Stimulated activated naive CD8-positive, alpha-beta T cell treated with anti-CD3 and anti-CD28 coated beads, Interleukin-15, Interleukin-2, amounts not matched to agents 100 ng/mL and 50 ng/mL, for 24 hours (primary cell): ENCODE measurements at regions not wholly inside any gene's neighbourhood (a gene's known extent, or its start where the extent isn't known, plus 50 kb on each side); places are given as distances from the start of the nearest gene placed in this dataset.
"Not testable (repeated sequence)": the region's sequence is repeated elsewhere in the genome, so short reads cannot be mapped to it uniquely, and the experiment has no call there.

Source experiments
- H3K27ac Mint-ChIP-seq: one replicate; pipeline ENCODE4 v1.8.0; 2021; ENCODE audit warnings: mild to moderate bottlenecking, mixed read lengths
- H3K27me3 Mint-ChIP-seq: one replicate; pipeline ENCODE4 v1.8.0; 2021; ENCODE audit warnings: mixed read lengths
- H3K36me3 Mint-ChIP-seq: one replicate; pipeline ENCODE4 v1.8.0; 2021; ENCODE audit warnings: low read depth, mixed read lengths
- H3K4me1 Mint-ChIP-seq: one replicate; pipeline ENCODE4 v1.8.0; 2021; ENCODE audit warnings: low read depth, mixed read lengths
- H3K4me3 Mint-ChIP-seq: one replicate; pipeline ENCODE4 v1.8.0; 2021; ENCODE audit warnings: mild to moderate bottlenecking, mixed read lengths
- H3K9me3 Mint-ChIP-seq: one replicate; pipeline ENCODE4 v1.8.0; 2021; ENCODE audit warnings: mixed read lengths

DNA sequence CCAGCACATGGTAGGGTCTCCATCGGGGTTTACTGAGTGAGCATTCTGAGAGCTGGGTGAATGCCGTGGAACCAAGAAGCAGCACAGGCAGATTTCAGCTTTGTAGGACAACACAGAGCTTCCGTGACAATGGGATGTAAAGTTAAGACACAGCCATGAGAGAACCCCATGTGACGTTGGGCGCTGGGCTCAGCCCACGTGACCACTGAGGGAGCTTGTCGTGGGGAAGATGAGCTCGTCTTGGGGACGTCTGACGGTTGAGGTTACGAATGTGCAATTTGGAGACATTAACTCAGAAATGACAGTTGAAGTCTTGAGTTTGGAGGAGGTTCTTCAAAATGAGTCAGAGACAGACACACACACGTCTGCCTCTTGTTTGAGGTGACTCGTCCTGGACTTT is 51.5 kb upstream of the MUC20 start:
- not testable (repeated sequence) for H3K4me3 Mint-ChIP-seq, H3K4me1 Mint-ChIP-seq, H3K27me3 Mint-ChIP-seq, H3K9me3 Mint-ChIP-seq
- peak overlapping the region; percentile 59 for H3K27ac Mint-ChIP-seq
- peaks cover 26% of the 10 kb centered on the region for H3K36me3 Mint-ChIP-seq

DNA sequence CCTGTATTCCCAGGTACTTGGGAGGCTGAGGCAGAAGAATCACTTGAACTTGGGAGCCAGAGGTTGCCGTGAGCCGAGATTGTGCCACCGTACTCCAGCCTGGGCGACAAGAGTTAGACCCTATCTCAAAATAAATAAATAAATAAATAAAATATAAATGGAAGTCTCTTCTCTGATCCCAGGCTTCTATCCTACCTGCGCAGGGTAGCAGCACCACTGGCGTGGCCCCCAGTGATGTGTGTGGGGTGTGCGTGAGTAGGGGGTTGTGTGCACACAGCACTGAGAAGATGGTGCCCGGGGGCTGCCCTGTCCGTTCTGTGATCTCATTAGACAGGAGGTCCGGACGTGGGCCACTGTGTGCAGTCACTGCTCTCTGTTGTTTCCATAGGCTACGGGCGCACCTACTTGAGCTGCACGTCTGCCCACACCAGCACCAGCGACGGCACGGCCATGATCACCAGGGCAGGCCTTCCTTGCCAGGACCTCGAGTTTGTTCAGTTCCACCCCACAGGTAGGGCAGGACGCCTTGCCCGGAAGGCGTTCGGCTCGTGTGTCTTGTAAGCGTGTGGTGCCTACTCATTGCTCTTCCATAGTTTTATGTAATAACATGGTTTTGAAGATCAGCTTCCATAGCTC is 52.5 kb upstream of the MUC20 start:
- H3K36me3 Mint-ChIP-seq, result peaks cover 29% of the 10 kb centered on the region

GRCh38 chr3:195665311-195665710 is 55.5 kb upstream of the MUC20 start:
- H3K27ac Mint-ChIP-seq, H3K4me1 Mint-ChIP-seq, H3K4me3 Mint-ChIP-seq, H3K27me3 Mint-ChIP-seq, H3K9me3 Mint-ChIP-seq: not testable (repeated sequence)
- peaks cover 21% of the 10 kb centered on the region for H3K36me3 Mint-ChIP-seq

More for the DNA sequence above, 52.5 kb upstream of the MUC20 start:
- not testable (repeated sequence) for H3K27ac Mint-ChIP-seq, H3K4me3 Mint-ChIP-seq, H3K27me3 Mint-ChIP-seq, H3K4me1 Mint-ChIP-seq, H3K9me3 Mint-ChIP-seq

DNA sequence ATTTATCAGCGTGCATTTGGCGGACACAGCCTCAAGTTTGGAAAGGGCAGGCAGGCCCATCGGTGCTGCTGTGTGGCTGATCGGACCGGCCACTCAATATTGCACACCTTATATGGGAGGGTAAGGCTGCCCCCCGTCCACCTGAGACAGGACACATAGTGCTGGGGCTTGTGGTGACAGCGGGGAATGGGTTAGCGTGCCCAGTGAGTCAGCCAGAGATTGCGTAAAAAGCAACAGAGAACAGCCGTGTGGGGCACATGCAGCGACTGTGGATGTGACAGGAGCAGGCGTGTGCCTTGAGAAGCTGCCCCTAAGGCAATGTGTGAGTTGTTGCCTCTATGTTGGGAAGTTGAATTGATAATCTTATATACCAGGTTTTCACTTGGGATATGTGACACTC is 56.6 kb upstream of the MUC20 start:
- peaks cover 17% of the 10 kb centered on the region for H3K36me3 Mint-ChIP-seq
- H3K9me3 Mint-ChIP-seq, H3K27ac Mint-ChIP-seq, H3K4me1 Mint-ChIP-seq, H3K27me3 Mint-ChIP-seq, H3K4me3 Mint-ChIP-seq: not testable (repeated sequence)

- not testable (repeated sequence) for H3K27me3 Mint-ChIP-seq, H3K36me3 Mint-ChIP-seq, H3K27ac Mint-ChIP-seq, H3K4me1 Mint-ChIP-seq, H3K9me3 Mint-ChIP-seq
- H3K4me3 Mint-ChIP-seq, result peak overlapping the region; percentile 62
Measured at GRCh38 chr3:195659136-195659533, 61.6 kb upstream of the MUC20 start.

DNA sequence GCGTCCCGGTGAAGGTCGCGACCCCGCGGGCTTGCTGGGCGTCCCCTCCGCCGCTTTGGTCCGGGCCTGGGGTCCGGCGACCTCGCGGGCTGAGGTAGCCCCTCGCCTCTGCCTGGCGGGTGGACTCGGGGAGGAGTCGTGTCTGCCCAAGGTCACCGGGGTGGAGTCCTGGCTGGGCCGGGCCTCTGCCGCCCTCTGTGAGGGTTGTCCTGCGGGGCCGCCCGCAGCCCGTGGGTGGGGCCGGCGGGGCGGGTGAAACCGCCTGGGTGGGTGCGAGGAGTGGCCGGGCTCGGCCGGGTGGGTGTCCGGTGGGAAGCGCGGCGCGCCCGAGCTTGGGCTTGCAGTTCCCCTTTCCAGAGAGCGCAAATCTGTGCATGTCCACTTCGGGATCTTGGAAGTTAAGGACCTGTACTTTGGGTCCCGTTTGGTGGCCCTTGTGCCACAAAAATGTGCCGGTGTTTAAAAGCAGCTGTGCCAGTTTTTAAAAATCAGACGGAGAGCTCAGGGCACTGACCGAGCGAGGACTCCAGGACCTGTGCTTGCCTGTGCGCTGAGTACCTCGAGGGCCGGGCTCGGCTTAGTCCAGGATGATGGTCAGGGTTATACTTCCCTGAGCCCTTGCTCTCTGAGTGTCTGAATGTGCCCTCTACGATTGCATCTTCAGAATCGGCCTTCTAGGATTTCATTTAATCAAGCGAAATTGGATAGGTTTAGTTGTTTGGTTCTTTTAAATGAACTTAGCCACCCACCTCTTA is 62.2 kb upstream of the MUC20 start:
- not testable (repeated sequence) for H3K9me3 Mint-ChIP-seq, H3K4me1 Mint-ChIP-seq, H3K27ac Mint-ChIP-seq, H3K36me3 Mint-ChIP-seq, H3K27me3 Mint-ChIP-seq
- H3K4me3 Mint-ChIP-seq, result peak overlapping the region; percentile 62

DNA sequence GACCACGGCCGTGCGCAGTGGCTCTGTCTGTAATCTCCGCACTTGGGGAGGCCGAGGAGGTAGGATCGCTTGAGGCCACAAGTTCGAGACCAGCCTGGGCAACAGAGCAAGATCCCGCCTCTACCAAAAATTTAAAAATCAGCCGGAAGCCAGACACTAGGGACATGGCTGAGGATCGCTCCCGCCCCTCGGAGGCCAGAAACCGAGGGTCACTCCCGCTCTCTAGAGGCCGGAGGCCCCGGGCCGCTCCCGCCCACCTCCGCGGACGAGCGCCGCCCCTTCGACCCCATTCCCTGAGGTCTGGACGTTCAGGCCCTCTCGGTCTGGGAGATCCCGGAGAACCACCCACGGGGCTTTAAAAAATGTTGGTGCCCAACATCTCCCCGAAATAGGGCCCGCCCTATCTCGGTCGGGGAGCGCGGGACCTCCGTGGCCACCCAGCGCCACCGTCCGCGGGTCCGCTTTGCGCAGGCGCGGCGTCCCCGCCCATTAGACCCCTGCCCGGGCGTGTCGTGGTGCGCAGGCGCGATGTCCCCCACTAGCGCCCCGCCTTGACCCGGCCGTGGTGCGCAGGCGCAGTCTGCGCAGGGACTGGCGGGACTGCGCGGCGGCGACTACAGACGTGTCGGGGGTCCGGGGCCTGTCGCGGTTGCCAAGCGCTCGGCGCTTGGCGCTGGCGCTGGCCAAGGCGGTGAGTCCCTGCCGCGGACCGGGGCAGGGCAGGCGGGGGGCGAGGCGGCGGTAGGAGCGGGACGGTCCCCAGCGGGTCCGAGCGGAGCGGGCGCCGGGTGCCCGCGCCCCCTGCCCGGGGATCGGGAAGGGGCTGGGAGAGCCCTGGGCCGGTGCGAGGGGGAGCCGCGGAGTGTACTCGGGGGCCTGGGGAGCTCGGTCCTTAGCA is 63.1 kb upstream of the MUC20 start:
- Mint-ChIP-seq H3K27ac (peak overlapping the region; percentile 86), H3K4me3 (peak overlapping the region; percentile 81)
- not testable (repeated sequence) for H3K4me1 Mint-ChIP-seq, H3K36me3 Mint-ChIP-seq, H3K27me3 Mint-ChIP-seq, H3K9me3 Mint-ChIP-seq

DNA sequence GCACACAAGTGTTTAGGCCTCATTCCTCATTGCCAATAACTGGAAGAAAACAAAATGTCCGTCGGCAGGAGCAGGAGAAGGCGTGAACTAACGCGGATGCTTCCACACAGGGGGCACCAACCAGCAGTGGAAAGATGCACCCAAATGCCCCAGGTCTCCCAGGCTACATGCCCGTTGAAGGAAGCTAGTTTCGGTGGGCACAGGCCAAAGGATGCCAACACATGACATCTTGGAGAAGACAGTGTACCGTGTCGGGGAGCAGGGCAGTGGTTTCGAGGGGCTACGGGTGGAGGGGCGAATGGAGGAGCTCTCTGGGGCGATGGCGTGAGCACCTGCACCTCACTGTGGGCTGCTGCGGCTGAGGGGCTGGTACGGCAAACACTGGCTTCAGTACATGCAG is 64.7 kb upstream of the MUC20 start:
- not testable (repeated sequence) for H3K4me3 Mint-ChIP-seq, H3K9me3 Mint-ChIP-seq, H3K27me3 Mint-ChIP-seq, H3K4me1 Mint-ChIP-seq, H3K36me3 Mint-ChIP-seq, H3K27ac Mint-ChIP-seq

DNA sequence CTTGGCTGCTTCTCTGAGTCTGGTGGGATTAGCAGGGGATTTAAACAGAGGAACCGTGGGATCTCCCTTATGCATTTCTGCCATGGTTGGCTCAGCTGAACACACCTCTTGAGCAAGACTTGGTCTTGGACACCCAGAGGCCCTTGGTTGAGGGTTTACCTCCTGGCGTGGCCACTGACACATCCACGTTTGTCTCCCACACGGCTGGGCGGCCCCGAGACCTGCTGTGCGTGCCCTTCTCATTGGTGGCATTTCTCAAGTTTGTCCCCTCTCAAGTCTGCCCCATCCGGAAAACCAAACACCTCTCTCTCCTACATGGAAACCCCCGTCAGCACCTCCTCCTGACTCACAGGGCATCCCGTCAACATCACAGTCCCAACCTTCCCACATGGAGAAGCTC is 66.0 kb upstream of the MUC20 start:
- not testable (repeated sequence) for H3K27ac Mint-ChIP-seq, H3K36me3 Mint-ChIP-seq, H3K27me3 Mint-ChIP-seq

DNA sequence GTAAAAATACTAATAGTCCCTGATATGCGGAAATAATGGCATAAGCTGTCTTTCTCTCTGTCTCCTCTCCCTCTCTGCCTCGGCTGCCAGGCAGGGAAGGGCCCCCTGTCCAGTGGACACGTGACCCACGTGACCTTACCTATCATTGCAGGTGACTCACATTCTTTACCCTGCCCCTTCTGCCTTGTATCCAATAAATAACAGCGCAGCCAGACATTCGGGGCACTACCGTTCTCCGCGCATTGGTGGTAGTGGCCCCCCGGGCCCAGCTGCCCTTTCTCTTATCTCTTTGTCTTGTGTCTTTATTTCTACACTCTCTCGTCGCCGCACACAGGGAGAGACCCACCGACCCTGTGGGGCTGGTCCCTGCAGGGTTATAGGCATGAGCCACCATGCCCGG is 66.6 kb upstream of the MUC20 start:
- not testable (repeated sequence) for H3K4me3 Mint-ChIP-seq

More for the DNA sequence above, 66.0 kb upstream of the MUC20 start:
- not testable (repeated sequence) for H3K9me3 Mint-ChIP-seq, H3K4me3 Mint-ChIP-seq, H3K4me1 Mint-ChIP-seq

GRCh38 chr3:195653641-195654040 is 67.1 kb upstream of the MUC20 start:
- H3K27ac Mint-ChIP-seq, H3K36me3 Mint-ChIP-seq, H3K9me3 Mint-ChIP-seq, H3K4me1 Mint-ChIP-seq, H3K27me3 Mint-ChIP-seq, H3K4me3 Mint-ChIP-seq: not testable (repeated sequence)

More for the DNA sequence above, 66.6 kb upstream of the MUC20 start:
- H3K4me1 Mint-ChIP-seq, H3K36me3 Mint-ChIP-seq, H3K27ac Mint-ChIP-seq, H3K9me3 Mint-ChIP-seq, H3K27me3 Mint-ChIP-seq: not testable (repeated sequence)

GRCh38 chr3:195647912-195648702 is 64.4 kb upstream of the APOD start:
- not testable (repeated sequence) for H3K36me3 Mint-ChIP-seq, H3K9me3 Mint-ChIP-seq, H3K27ac Mint-ChIP-seq, H3K27me3 Mint-ChIP-seq, H3K4me1 Mint-ChIP-seq, H3K4me3 Mint-ChIP-seq

- not testable (repeated sequence) for H3K27me3 Mint-ChIP-seq, H3K36me3 Mint-ChIP-seq, H3K9me3 Mint-ChIP-seq, H3K27ac Mint-ChIP-seq, H3K4me3 Mint-ChIP-seq, H3K4me1 Mint-ChIP-seq
Measured at GRCh38 chr3:195645872-195646271, 62.1 kb upstream of the APOD start.

DNA sequence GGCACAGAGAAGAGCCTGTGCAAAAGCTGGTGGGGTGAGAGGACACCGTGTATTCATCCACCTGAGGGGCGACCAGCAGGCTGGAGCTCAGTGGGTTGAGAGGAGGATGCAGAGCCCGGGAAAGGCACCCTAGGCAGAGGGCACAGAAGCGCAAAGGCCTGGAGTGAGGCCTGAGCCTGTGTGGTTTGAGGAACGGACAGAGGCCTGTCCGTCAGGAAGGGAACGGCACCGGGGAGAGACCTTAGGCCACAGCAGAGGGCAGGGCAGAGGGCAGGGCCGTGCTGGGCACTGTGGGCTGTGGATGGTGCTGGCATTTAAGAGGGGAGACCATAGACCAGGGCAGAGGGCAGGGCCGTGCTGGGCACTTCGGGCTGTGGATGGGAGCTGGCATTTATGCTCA is 59.5 kb upstream of the APOD start:
- H3K4me3 Mint-ChIP-seq, H3K9me3 Mint-ChIP-seq, H3K27ac Mint-ChIP-seq, H3K36me3 Mint-ChIP-seq, H3K4me1 Mint-ChIP-seq, H3K27me3 Mint-ChIP-seq: not testable (repeated sequence)

DNA sequence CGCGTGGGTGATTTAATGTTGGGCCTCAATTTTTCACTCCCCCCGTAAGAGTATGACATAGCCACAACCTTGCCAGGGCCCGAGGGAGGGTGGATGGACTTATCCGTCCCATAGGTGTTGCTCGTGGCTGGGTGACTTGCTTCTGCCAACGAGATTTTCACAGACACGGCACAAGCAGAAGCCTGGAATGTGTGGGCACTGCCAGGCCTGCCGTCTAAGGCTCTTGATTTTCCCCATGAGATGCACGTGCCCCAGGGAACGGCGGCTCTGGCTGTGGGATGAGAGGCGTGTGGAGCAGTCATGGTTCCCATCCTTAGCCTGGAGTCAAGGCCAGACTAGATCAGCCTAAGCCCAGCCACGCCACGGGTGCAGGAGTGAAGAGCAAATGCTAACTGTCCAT is 58.6 kb upstream of the APOD start:
- H3K36me3 Mint-ChIP-seq, H3K4me3 Mint-ChIP-seq, H3K9me3 Mint-ChIP-seq, H3K27me3 Mint-ChIP-seq, H3K4me1 Mint-ChIP-seq, H3K27ac Mint-ChIP-seq: not testable (repeated sequence)
